ENCODE measurements at regions not wholly inside any gene's neighbourhood (a gene's known extent, or its start where the extent isn't known, plus 50 kb on each side); places are given as distances from the start of the nearest gene placed in this dataset.
"Not testable (repeated sequence)": the region's sequence is repeated elsewhere in the genome, so short reads cannot be mapped to it uniquely, and the experiment has no call there.

DNA sequence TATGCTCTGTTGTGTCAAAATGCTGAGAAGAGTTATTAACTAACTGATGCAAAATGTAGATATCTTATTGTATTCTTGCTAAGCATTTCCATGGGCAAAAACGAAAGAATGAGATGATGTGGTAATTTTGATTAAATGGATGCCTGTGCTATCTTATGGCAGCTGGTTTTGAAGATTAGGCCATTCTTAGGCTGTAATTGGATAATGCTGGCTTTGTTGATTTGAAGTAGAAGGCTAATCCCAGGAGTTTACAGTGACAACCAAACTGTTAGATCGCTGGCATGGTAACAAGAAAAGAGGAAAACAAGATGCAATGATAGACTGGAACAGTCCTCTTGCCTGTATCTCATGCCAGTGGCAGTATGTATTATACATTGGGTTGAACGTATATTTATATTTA lies 74.1 kb upstream of the WDR44 start:
- TF ChIP-seq, protein P1, sequence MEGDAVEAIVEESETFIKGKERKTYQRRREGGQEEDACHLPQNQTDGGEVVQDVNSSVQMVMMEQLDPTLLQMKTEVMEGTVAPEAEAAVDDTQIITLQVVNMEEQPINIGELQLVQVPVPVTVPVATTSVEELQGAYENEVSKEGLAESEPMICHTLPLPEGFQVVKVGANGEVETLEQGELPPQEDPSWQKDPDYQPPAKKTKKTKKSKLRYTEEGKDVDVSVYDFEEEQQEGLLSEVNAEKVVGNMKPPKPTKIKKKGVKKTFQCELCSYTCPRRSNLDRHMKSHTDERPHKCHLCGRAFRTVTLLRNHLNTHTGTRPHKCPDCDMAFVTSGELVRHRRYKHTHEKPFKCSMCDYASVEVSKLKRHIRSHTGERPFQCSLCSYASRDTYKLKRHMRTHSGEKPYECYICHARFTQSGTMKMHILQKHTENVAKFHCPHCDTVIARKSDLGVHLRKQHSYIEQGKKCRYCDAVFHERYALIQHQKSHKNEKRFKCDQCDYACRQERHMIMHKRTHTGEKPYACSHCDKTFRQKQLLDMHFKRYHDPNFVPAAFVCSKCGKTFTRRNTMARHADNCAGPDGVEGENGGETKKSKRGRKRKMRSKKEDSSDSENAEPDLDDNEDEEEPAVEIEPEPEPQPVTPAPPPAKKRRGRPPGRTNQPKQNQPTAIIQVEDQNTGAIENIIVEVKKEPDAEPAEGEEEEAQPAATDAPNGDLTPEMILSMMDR (conservative IDR thresholded peaks at IDR 0.05; ENCODE audit: low read depth, low read length): no peak
- H3K4me3 ChIP-seq (ENCODE audit: low read depth, low read length): no peak overlapping the region
- no peak for DNase-seq (ENCODE audit: low read depth)

DNA sequence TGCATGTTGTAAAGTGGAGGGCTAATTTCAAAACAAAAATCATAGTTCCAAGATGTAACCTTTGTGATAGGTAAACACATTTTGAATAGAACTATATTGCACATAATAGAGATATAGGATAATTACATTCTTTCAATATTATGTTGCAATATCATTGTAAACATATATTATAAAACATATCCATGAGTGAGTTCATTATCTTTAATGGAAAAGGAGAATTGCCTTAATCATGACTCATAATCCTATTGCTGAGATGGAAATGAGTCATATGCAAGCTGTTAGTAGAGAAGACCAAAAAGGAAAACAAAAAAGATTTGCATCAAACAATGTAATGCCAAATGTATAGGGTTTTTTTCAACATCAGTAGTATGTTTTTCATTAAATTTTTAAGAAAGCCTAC lies 73.7 kb upstream of the WDR44 start:
- H3K4me3 ChIP-seq (ENCODE audit: low read depth, low read length): no peak overlapping the region
- TF ChIP-seq, protein P1 (conservative IDR thresholded peaks at IDR 0.05; ENCODE audit: low read depth, low read length): no peak
- DNase-seq (ENCODE audit: low read depth): no peak

DNA sequence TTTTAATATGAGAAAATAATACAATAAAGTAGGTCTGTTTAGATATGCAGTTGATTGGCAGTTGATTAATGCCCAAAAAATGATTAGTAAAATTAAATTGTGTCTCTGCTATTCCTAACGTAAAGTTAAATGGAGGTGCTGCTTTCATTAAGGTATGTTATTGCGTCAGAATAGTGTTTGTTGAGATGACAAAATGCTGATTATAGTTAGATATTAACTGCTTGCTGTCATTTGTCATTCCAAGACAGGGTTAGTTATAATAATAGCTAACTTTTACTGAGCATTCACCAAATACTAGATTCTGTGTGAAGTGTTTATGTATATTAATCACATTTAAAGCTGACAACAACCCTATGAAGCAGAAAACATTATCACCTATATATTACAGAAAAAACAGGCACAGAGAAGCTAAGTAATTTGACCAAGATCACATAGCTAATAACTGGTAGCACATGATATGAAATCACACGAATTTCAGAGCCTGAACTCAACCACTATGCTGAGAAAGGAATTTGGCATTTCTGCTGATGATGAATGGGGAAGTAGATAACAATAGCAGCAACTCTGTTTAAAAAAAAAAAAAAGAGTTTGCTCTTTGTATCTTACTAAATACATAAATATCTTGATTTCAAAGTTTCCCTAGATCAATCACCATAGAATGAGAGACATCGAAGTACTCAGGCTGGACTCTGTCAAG lies 59.7 kb upstream of the WDR44 start:
- no peak overlapping the region for H3K4me3 ChIP-seq (ENCODE audit: low read depth, low read length)
- DNase-seq (ENCODE audit: low read depth): no peak
- TF ChIP-seq, protein P1 (conservative IDR thresholded peaks at IDR 0.05; ENCODE audit: low read depth, low read length): no peak

DNA sequence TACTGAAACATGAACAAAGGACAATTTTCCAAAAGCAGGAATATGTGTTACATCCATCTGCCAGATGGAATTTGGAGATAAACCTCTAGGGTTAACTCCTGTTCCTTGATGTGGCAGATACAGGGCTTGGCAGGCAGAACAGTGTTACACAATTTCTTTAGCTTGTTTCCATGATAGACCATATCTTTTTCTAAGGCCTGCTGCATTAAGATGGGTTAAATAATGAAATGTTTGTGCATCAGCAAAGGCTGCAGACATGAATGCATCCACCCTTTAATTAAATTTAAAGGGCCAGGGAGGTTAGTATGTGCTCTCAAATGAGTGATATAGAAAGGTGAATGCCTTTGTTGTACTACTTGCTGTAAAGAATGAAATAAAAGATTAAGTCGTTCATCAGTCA lies 50.1 kb upstream of the WDR44 start:
- DNase-seq (ENCODE audit: low read depth); H3K4me3 ChIP-seq (ENCODE audit: low read depth, low read length): not testable (repeated sequence)

Data from epithelial cell of proximal tubule (primary cell).